Endodermal cell (in vitro differentiated cells): ENCODE measurements at regions not wholly inside any gene's neighbourhood (a gene's known extent, or its start where the extent isn't known, plus 50 kb on each side); places are given as distances from the start of the nearest gene placed in this dataset.

ENCODE experiments used
- DNase-seq: peaks from one replicate; pipeline ENCODE4 v3.0.0-alpha.2; 2017
- H3K27ac ChIP-seq: 2 replicates; pipeline ENCODE4 v1.5.1; 2013; ENCODE audit warnings: mild to moderate bottlenecking, low read depth, low read length, moderate library complexity
- H3K27me3 ChIP-seq: 2 replicates; pipeline ENCODE4 v1.6.1; 2013; ENCODE audit warnings: mild to moderate bottlenecking, low read length, moderate library complexity; ENCODE audit not compliant: insufficient read depth, control insufficient read depth, poor library complexity, severe bottlenecking
- H3K36me3 ChIP-seq: 2 replicates; pipeline ENCODE4 v1.7.0; 2013; ENCODE audit warnings: mild to moderate bottlenecking, low read length, moderate library complexity; ENCODE audit not compliant: control insufficient read depth, insufficient read depth
- H3K4me1 ChIP-seq: one replicate; pipeline ENCODE4 v1.7.0; 2013; ENCODE audit warnings: low read length; ENCODE audit not compliant: control insufficient read depth, insufficient read depth
- H3K4me3 ChIP-seq: 2 replicates; pipeline ENCODE4 v1.5.1; 2013; ENCODE audit warnings: mild to moderate bottlenecking, low read length, moderate library complexity
- H3K9ac ChIP-seq: 2 replicates; pipeline ENCODE4 v1.6.1; 2013; ENCODE audit warnings: mild to moderate bottlenecking, low read length, moderate library complexity; ENCODE audit not compliant: poor library complexity, severe bottlenecking; ENCODE audit errors: extremely low read depth
- H3K9me3 ChIP-seq: 2 replicates; pipeline ENCODE4 v1.6.1; 2013; ENCODE audit warnings: mild to moderate bottlenecking, low read length, moderate library complexity; ENCODE audit not compliant: control insufficient read depth
- H3K27ac Mint-ChIP-seq: 2 replicates; pipeline ENCODE4 v1.8.0; 2020; ENCODE audit warnings: mixed read lengths
- H3K27me3 Mint-ChIP-seq: 2 replicates; pipeline ENCODE4 v1.8.0; 2021; ENCODE audit warnings: mild to moderate bottlenecking, mixed read lengths; ENCODE audit not compliant: insufficient read depth
- H3K36me3 Mint-ChIP-seq: 2 replicates; pipeline ENCODE4 v1.8.0; 2020; ENCODE audit warnings: low read depth, mixed read lengths
- H3K4me1 Mint-ChIP-seq: 2 replicates; pipeline ENCODE4 v1.8.0; 2020; ENCODE audit warnings: mixed read lengths
- H3K4me3 Mint-ChIP-seq: 2 replicates; pipeline ENCODE4 v1.8.0; 2020; ENCODE audit warnings: mild to moderate bottlenecking, moderate library complexity, mixed read lengths
- H3K9me3 Mint-ChIP-seq: 2 replicates; pipeline ENCODE4 v1.8.0; 2020; ENCODE audit warnings: mild to moderate bottlenecking, mixed read lengths
- WGBS, 2 experiments: methylation state at CpG; one replicate each; pipeline versions ENCODE4 v1.1.5 to v1.1.7; 2013; ENCODE audit warnings: missing lambda C conversion rate in 2 of 2, mixed read lengths in 1 of 2; ENCODE audit not compliant: insufficient coverage in 1 of 2, insufficient read length in 1 of 2; 5-methylcytosine and 5-hydroxymethylcytosine counted together
- TF ChIP-seq, protein P1 (sequence below): fragments of 200-600 bp; sonication (generic); conservative IDR thresholded peaks from 2 replicates; pipeline ENCODE4 v1.5.0; 2021; ENCODE audit warnings: antibody characterized with exemption, mild to moderate bottlenecking

DNA sequence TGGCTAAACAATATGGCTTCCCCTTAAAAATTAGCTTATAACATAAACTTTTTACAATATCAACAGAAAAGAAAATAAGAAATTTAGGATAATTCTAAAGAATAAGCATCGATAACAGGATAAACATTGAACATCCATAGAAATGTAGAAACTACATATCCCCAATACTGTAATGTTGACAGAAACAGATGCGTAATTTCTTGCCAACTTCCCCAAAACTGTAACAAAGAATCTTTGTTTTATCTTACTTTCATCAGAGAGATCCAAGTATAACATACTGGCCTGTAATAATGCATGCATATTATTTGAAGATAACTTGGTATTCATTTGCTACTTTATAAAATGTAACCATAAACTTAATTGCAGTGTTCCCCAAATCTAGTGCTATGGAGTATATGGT, 339.9 kb downstream of the ARL4A start:
- Mint-ChIP-seq H3K36me3 (peaks cover 6% of the 10 kb centered on the region), H3K4me1 (peaks cover 26% of the 10 kb centered on the region), H3K27ac (no peak overlapping the region), H3K4me3 (no peak overlapping the region), H3K27me3 (no peaks in the 10 kb centered on the region), H3K9me3 (peaks cover 7% of the 10 kb centered on the region)
- no peak for DNase-seq
- Histone ChIP-seq H3K9ac (no peak overlapping the region), H3K9me3 (no peaks in the 10 kb centered on the region), H3K27ac (no peak overlapping the region), H3K36me3 (no peaks in the 10 kb centered on the region), H3K27me3 (no peaks in the 10 kb centered on the region), H3K4me3 (no peak overlapping the region), H3K4me1 (peaks cover 2% of the 10 kb centered on the region)
- 100% methylated on average over 1 to 2 of the region's 2 CpGs for WGBS, 2 experiments
- TF ChIP-seq, protein P1, sequence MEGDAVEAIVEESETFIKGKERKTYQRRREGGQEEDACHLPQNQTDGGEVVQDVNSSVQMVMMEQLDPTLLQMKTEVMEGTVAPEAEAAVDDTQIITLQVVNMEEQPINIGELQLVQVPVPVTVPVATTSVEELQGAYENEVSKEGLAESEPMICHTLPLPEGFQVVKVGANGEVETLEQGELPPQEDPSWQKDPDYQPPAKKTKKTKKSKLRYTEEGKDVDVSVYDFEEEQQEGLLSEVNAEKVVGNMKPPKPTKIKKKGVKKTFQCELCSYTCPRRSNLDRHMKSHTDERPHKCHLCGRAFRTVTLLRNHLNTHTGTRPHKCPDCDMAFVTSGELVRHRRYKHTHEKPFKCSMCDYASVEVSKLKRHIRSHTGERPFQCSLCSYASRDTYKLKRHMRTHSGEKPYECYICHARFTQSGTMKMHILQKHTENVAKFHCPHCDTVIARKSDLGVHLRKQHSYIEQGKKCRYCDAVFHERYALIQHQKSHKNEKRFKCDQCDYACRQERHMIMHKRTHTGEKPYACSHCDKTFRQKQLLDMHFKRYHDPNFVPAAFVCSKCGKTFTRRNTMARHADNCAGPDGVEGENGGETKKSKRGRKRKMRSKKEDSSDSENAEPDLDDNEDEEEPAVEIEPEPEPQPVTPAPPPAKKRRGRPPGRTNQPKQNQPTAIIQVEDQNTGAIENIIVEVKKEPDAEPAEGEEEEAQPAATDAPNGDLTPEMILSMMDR = no peak

DNA sequence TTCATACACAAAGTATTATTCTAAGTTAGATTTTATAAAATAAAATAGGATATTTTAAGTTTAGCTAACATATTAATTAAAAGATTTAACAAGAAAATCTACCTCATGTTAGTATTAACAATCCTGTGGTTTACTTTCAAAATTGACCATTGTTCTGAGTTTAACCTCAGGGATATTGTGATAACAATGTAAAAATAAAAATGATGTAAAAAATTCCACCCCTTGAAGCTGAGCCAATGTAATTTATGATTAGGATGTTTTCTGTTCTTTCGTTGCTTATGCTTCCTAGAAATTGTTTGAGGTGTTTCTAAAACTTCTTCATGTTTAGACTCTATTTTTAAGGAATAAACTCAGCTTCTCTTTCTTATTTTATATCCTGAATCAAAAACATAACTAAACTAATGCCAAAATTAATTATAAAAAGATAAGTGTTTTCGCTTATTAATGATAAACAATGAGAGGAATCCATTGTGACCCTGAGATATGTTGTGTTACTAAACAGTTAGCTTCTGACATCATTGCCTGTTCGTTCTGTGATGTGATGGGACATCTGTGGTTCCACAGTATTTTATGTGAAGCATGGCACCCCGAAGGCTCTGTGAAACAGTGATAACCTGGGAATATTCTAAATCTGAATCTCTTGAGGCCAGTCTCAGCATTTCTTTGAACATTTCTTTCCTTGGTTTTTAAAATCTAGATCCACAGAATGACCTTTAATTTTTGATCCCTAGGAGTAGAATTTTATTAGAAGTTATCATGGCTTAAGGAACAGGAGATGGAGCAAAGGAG, 340.8 kb downstream of the ARL4A start:
- DNase-seq = no peak
- no peaks in the 10 kb centered on the region for H3K27me3 ChIP-seq
- H3K36me3 ChIP-seq = no peaks in the 10 kb centered on the region
- H3K4me3 Mint-ChIP-seq = no peak overlapping the region
- WGBS, 2 experiments = 93 to 100% methylated on average over 2 to 4 of the region's 4 CpGs
- H3K36me3 Mint-ChIP-seq = peaks cover 6% of the 10 kb centered on the region
- H3K27ac ChIP-seq = peak overlapping the region; percentile 27
- H3K9me3 ChIP-seq = no peaks in the 10 kb centered on the region
- H3K27ac Mint-ChIP-seq = no peak overlapping the region
- no peak overlapping the region for H3K9ac ChIP-seq
- H3K9me3 Mint-ChIP-seq = peaks cover 7% of the 10 kb centered on the region
- TF ChIP-seq, protein P1 = no peak
- no peaks in the 10 kb centered on the region for H3K27me3 Mint-ChIP-seq
- H3K4me1 Mint-ChIP-seq = peaks cover 30% of the 10 kb centered on the region
- H3K4me1 ChIP-seq = no peaks in the 10 kb centered on the region
- no peak overlapping the region for H3K4me3 ChIP-seq

DNA sequence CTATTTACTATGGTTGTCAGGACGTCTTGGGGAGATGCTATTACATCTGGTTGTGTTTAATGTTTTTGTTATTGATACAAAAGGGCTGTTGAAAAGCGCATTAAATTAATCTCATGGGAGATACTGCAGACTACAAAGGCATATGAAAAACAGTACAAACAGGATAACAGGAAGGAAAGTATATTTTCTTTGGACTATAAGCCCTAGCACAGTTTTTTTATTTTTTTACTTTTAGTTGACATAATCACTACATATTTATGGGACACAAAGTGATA, 341.3 kb downstream of the ARL4A start:
- H3K9ac ChIP-seq = no peak overlapping the region
- H3K27ac ChIP-seq = peak overlapping the region; percentile 27
- TF ChIP-seq, protein P1 = no peak
- H3K27me3 ChIP-seq = no peaks in the 10 kb centered on the region
- WGBS, 2 experiments = 91 to 94% methylated on average over 2 of the region's 2 CpGs
- H3K27me3 Mint-ChIP-seq = no peaks in the 10 kb centered on the region
- no peak overlapping the region for H3K4me3 ChIP-seq
- no peak overlapping the region for H3K4me3 Mint-ChIP-seq
- peaks cover 29% of the 10 kb centered on the region for H3K4me1 Mint-ChIP-seq
- no peaks in the 10 kb centered on the region for H3K36me3 ChIP-seq
- H3K27ac Mint-ChIP-seq = no peak overlapping the region
- H3K9me3 ChIP-seq = no peaks in the 10 kb centered on the region
- peaks cover 6% of the 10 kb centered on the region for H3K36me3 Mint-ChIP-seq
- H3K4me1 ChIP-seq = no peaks in the 10 kb centered on the region
- no peak for DNase-seq
- peaks cover 7% of the 10 kb centered on the region for H3K9me3 Mint-ChIP-seq
